ENCODE measurements at regions not wholly inside any gene's neighbourhood (a gene's known extent, or its start where the extent isn't known, plus 50 kb on each side); places are given as distances from the start of the nearest gene placed in this dataset.

DNA sequence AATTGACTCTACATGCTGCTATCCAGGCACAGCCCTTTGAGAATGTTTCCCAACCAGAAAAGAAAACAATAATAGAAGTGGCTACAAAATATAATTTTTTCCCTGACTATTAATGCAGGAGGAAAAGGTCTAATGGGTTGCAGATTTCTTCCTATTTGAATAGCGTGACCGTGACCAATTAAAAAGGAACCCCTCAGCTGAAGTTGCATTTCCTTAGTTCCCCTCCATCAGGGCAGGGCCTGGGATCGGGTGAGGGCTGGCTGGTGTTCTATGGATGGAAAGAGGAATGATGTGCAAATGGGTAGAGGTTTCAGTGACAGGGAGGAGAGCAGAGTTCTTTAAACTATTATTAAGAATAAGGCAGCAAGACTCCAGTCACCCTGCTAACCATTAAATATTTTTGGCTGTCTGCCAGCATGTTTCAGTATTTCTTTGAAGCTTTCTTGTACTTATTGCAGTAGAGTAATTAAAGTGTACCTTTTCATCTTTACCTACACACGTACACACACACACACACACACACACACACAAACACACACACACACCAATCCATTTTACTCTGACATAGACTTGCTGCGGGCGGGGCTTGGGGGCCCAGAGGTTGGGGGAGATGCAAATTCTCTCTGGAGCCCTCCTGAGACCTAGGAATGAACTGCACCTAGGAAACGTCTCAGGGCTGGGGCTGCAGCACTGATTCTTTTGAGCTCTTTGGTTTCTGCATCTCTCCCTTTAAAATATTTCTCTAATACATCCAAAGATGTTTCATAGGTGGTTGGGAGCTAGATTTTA lies 154.8 kb upstream of the SLC35B3 start:
- Histone ChIP-seq H3K36me3 (no peaks in the 10 kb centered on the region), H3K4me3 (no peak overlapping the region), H3K27ac (no peak overlapping the region), H3K9me3 (peaks cover 0 to 3% of the 10 kb centered on the region in 2 donors), H3K27me3 (no peaks in the 10 kb centered on the region), H3K4me1 (no peaks in the 10 kb centered on the region)
- intact Hi-C loops (cut with DNase I; ENCODE audit: low total_unique reads) = no loop called here
- no peak for DNase-seq
- TF ChIP-seq, protein P1, sequence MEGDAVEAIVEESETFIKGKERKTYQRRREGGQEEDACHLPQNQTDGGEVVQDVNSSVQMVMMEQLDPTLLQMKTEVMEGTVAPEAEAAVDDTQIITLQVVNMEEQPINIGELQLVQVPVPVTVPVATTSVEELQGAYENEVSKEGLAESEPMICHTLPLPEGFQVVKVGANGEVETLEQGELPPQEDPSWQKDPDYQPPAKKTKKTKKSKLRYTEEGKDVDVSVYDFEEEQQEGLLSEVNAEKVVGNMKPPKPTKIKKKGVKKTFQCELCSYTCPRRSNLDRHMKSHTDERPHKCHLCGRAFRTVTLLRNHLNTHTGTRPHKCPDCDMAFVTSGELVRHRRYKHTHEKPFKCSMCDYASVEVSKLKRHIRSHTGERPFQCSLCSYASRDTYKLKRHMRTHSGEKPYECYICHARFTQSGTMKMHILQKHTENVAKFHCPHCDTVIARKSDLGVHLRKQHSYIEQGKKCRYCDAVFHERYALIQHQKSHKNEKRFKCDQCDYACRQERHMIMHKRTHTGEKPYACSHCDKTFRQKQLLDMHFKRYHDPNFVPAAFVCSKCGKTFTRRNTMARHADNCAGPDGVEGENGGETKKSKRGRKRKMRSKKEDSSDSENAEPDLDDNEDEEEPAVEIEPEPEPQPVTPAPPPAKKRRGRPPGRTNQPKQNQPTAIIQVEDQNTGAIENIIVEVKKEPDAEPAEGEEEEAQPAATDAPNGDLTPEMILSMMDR (IDR thresholded peaks at IDR 0.05) = no peak
- no peak for TF ChIP-seq POLR2A (IDR thresholded peaks at IDR 0.05)

DNA sequence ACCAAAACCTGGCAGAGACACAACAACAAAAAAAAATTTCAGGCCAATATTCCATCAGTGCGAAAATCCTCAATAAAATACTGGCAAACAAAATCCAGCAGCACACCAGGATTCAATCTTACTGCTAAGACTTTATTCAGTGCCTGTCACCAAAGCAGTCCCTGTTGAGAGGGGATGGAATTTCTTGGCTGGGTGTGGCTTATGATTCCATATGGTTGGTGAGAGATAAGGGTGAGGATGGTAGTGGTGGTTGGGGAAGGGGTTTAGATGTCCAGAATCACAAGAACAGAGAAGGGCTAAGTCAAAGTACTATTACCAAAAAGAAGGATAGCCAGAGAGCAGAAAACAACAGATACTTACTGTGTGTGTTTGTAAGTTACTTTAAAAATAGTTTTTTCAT lies 152.8 kb upstream of the SLC35B3 start:
- Histone ChIP-seq H3K9me3 (peaks cover 0 to 3% of the 10 kb centered on the region in 2 donors), H3K27ac (no peak overlapping the region), H3K4me1 (no peaks in the 10 kb centered on the region), H3K36me3 (no peaks in the 10 kb centered on the region), H3K4me3 (no peak overlapping the region), H3K27me3 (no peaks in the 10 kb centered on the region)
- no peak for TF ChIP-seq POLR2A (IDR thresholded peaks at IDR 0.05)
- TF ChIP-seq, protein P1 (IDR thresholded peaks at IDR 0.05) = no peak
- intact Hi-C loops (cut with DNase I; ENCODE audit: low total_unique reads) = no loop called here
- DNase-seq = no peak

DNA sequence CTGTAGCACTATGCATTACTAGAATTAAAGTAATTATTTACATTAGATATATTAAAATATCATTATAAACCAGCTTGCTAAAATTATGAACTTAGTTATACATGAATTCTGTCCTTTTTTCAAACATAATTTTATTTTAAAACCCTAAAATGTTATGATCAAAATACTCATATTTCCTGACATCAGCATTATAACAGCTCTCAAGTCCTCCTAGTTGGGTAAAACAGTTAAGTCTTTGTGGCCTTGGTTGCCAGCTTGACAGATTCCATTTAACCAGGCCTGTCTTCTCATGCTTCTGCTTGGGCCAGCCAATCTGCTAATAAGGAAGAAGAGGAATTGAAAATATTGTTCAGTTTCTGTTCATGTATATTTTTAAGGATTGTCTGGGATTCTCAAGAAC lies 147.9 kb upstream of the SLC35B3 start:
- Histone ChIP-seq H3K9me3 (no peaks in the 10 kb centered on the region), H3K36me3 (no peaks in the 10 kb centered on the region), H3K4me3 (no peak overlapping the region), H3K27ac (no peak overlapping the region), H3K27me3 (no peaks in the 10 kb centered on the region), H3K4me1 (no peaks in the 10 kb centered on the region)
- no peak for DNase-seq
- intact Hi-C loops (cut with DNase I; ENCODE audit: low total_unique reads) = no loop called here
- TF ChIP-seq, protein P1 (IDR thresholded peaks at IDR 0.05) = no peak
- no peak for TF ChIP-seq POLR2A (IDR thresholded peaks at IDR 0.05)

- TF ChIP-seq POLR2A (IDR thresholded peaks at IDR 0.05) = no peak
- TF ChIP-seq, protein P1 (IDR thresholded peaks at IDR 0.05) = no peak
- no peak for DNase-seq
- H3K27me3 ChIP-seq = no peaks in the 10 kb centered on the region
- H3K4me3 ChIP-seq = no peak overlapping the region
- H3K4me1 ChIP-seq = no peaks in the 10 kb centered on the region
- H3K36me3 ChIP-seq = no peaks in the 10 kb centered on the region
- H3K9me3 ChIP-seq = no peaks in the 10 kb centered on the region
- H3K27ac ChIP-seq = no peak overlapping the region
- intact Hi-C loops (cut with DNase I; ENCODE audit: low total_unique reads) = no loop called here
These were observed 144.0 kb upstream of the SLC35B3 start for GRCh38 chr6:8579372-8579771.

- no peaks in the 10 kb centered on the region for H3K36me3 ChIP-seq
- no peak overlapping the region for H3K4me3 ChIP-seq
- H3K9me3 ChIP-seq = no peaks in the 10 kb centered on the region
- no peaks in the 10 kb centered on the region for H3K4me1 ChIP-seq
- TF ChIP-seq, protein P1 (IDR thresholded peaks at IDR 0.05) = no peak
- no peak for TF ChIP-seq POLR2A (IDR thresholded peaks at IDR 0.05)
- H3K27ac ChIP-seq = no peak overlapping the region
- no peak for DNase-seq
- intact Hi-C loops (cut with DNase I; ENCODE audit: low total_unique reads) = no loop called here
- H3K27me3 ChIP-seq = no peaks in the 10 kb centered on the region
These were observed 142.7 kb upstream of the SLC35B3 start for GRCh38 chr6:8578006-8578405.

All from uterus (tissue), 3 donors.